A549 (cell line): ENCODE measurements at regions not wholly inside any gene's neighbourhood (a gene's known extent, or its start where the extent isn't known, plus 50 kb on each side); places are given as distances from the start of the nearest gene placed in this dataset.

ENCODE experiments used
- ATAC-seq, 2 experiments: fragments of 200-7000 bp in 1 of 2; fragments of >200 bp in 1 of 2; cut with Nextera tagmentation in 1 of 2; cut with Tn5 transposase in 1 of 2; 3 replicates each; pipeline versions ENCODE4 v1.8.0 to v1.9.1; 2018 to 2020; ENCODE audit warnings: mild to moderate bottlenecking in 1 of 2, moderate library complexity in 1 of 2
- CTCF ChIA-PET: fragments of 300-600 bp; sonication (Branson Sonifier 250); formaldehyde crosslinking; extraction: SDS; loops from one replicate; lab custom pipeline; 2021; ENCODE audit warnings: antibody characterized with exemption, inconsistent platforms; lab: Yijun Ruan, JAX
- POLR2A ChIA-PET: fragments of 350-600 bp; formaldehyde crosslinking; extraction: SDS; loops from one replicate; lab custom pipeline; 2021; ENCODE audit warnings: antibody characterized with exemption, inconsistent platforms; lab: Yijun Ruan, JAX
- DNase-seq, 2 experiments: peaks; one replicate each; pipeline versions ENCODE4 v3.0.0 to v3.0.0-alpha.2; 2011 to 2016; ENCODE audit warnings: low read depth in 1 of 2, low spot score in 1 of 2
- FAIRE-seq: peaks from 2 replicates; lab custom pipeline; 2011; peaks lifted over from hg19 to GRCh38; lab: Jason Lieb, UNC
- H3K27ac ChIP-seq, 2 experiments: fragments of >200 bp; sonication (Bioruptor Twin); formaldehyde crosslinking; 3 replicates each; pipeline ENCODE4 v1.5.1; 2016 to 2017
- H3K4me1 ChIP-seq: fragments of >200 bp; sonication (Bioruptor Twin); formaldehyde crosslinking; 3 replicates; pipeline ENCODE4 v1.6.1; 2016
- H3K4me2 ChIP-seq: fragments of >200 bp; sonication (Bioruptor Twin); formaldehyde crosslinking; 3 replicates; pipeline ENCODE4 v1.6.1; 2016
- H3K4me3 ChIP-seq: fragments of >200 bp; sonication (Bioruptor Twin); formaldehyde crosslinking; 3 replicates; pipeline ENCODE4 v1.5.1; 2016
- H3K9me3 ChIP-seq: fragments of >200 bp; sonication (Bioruptor Twin); formaldehyde crosslinking; 3 replicates; pipeline ENCODE4 v1.6.1; 2016
- CBX2 ChIP-seq: fragments of 200-600 bp; sonication (generic); IDR thresholded peaks from 2 replicates; pipeline ENCODE4 v1.6.1; 2016; ENCODE audit warnings: low read depth, mild to moderate bottlenecking, borderline replicate concordance
- ESRRA ChIP-seq: fragments of 150-350 bp; IDR thresholded peaks from 2 replicates; pipeline ENCODE4 v1.6.1; 2014; ENCODE audit warnings: mild to moderate bottlenecking, low read length, borderline replicate concordance
- FOXS1 ChIP-seq: fragments of 250-450 bp; sonication (Bioruptor Pico); IDR thresholded peaks from 2 replicates; pipeline ENCODE4 v1.5.0; 2020; ENCODE audit warnings: mild to moderate bottlenecking, moderate library complexity
- HDAC2 ChIP-seq: fragments of 200-600 bp; sonication (generic); IDR thresholded peaks from 2 replicates; pipeline ENCODE4 v1.6.1; 2016
- HOXB13 ChIP-seq: fragments of 250-450 bp; sonication (Bioruptor Pico); IDR thresholded peaks from 2 replicates; pipeline ENCODE4 v1.5.0; 2020; ENCODE audit warnings: low read depth, mild to moderate bottlenecking, moderate library complexity
- MAFK ChIP-seq: fragments of 450-650 bp; IDR thresholded peaks from 2 replicates; pipeline ENCODE4 v1.6.1; 2014; ENCODE audit not compliant: partially characterized antibody
- MYC ChIP-seq: IDR thresholded peaks from 2 replicates; pipeline ENCODE4 v1.6.1; 2012; ENCODE audit warnings: mild to moderate bottlenecking, inconsistent platforms, low read length, improper control_type of control experiment, borderline replicate concordance
- NPAS2 ChIP-seq: fragments of 250-450 bp; sonication (Bioruptor Pico); IDR thresholded peaks from 2 replicates; pipeline ENCODE4 v1.8.0; 2022; ENCODE audit warnings: mild to moderate bottlenecking, moderate library complexity, borderline replicate concordance
- RFX5 ChIP-seq: fragments of 450-650 bp; IDR thresholded peaks from 2 replicates; pipeline ENCODE4 v1.7.1; 2014; ENCODE audit warnings: antibody characterized with exemption, mild to moderate bottlenecking, moderate library complexity
- RNF2 ChIP-seq: fragments of 200-600 bp; sonication (generic); IDR thresholded peaks from 2 replicates; pipeline ENCODE4 v1.6.1; 2016; ENCODE audit warnings: low read depth, mild to moderate bottlenecking, antibody characterized with exemption, moderate library complexity, borderline replicate concordance
- WGBS: methylation state at CpG from one replicate; pipeline ENCODE4 v1.1.6; 2017; ENCODE audit errors: missing lambda C conversion rate; 5-methylcytosine and 5-hydroxymethylcytosine counted together
- TF ChIP-seq, protein P1 (sequence below): fragments of >200 bp; sonication (Bioruptor Twin); formaldehyde crosslinking; IDR thresholded peaks from 2 replicates; pipeline ENCODE4 v1.6.1; 2016
- TF ChIP-seq, protein P2 (sequence below): fragments of 250-450 bp; sonication (Bioruptor Pico); IDR thresholded peaks from 2 replicates; pipeline ENCODE4 v1.5.0; 2020; ENCODE audit warnings: low read depth, mild to moderate bottlenecking, moderate library complexity
- TF ChIP-seq, protein P3 (sequence below): fragments of >200 bp; sonication (Bioruptor Twin); formaldehyde crosslinking; IDR thresholded peaks from 3 replicates; pipeline ENCODE4 v1.6.1; 2016

DNA sequence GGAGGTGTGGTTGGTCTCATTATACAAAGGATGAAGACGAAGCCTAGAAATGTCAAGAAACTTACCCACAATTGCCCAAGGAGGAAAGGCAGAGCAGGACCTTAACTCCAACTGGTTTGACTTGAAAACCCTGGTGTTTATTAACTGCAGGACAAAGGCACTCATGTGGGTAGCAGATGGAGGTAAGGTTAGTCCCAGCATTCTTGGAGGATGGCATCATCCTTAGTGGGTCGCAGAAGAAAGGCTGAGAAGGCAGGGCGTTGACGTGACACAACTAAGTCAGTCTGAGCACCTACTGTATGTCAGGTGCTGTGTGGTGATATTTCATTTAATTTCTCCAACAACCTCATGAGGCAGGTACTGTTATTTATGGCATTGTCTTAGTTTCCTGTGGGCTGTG lies 101.3 kb downstream of the HAPSTR1 start:
- 2% methylated on average over 4 of the region's 4 CpGs for WGBS
- DNase-seq (no peak), ATAC-seq (no peak)

DNA sequence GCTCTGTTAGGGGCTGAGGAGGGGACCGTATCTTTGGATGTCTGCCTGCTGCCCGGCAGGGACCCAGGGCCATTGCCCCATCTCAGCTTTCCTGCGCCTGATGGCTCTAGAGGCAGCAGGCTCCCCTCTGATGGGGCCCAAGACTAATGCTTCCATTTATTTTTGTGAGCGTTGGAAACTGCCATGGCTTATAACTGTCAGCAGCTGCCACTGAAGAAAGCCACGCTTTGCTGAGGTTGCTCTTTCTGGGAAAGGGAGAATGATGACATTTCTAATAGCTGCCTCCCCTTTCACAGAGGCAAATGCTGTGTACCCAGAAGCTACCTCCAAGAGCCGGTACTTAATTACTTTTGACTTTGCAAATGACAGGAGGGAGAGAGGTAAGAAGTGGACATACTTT lies 103.8 kb downstream of the HAPSTR1 start:
- CTCF ChIA-PET = no interaction called here
- FAIRE-seq = no peak

More for the DNA sequence above, 101.3 kb downstream of the HAPSTR1 start:
- no peaks in the 10 kb centered on the region for H3K4me1 ChIP-seq
- no peaks in the 10 kb centered on the region for H3K9me3 ChIP-seq
- no peak overlapping the region for H3K4me3 ChIP-seq
- CTCF ChIA-PET = no interaction called here
- TF ChIP-seq FOXS1 (CRISPR knock-in tag) (no peak), HOXB13 (no peak), CBX2 (no peak), MYC (no peak)
- TF ChIP-seq, protein P1, sequence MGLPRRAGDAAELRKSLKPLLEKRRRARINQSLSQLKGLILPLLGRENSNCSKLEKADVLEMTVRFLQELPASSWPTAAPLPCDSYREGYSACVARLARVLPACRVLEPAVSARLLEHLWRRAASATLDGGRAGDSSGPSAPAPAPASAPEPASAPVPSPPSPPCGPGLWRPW = no peak
- POLR2A ChIA-PET = no interaction called here
- no peak overlapping the region for H3K4me2 ChIP-seq
- no peak for FAIRE-seq
- no peak overlapping the region for H3K27ac ChIP-seq

DNA sequence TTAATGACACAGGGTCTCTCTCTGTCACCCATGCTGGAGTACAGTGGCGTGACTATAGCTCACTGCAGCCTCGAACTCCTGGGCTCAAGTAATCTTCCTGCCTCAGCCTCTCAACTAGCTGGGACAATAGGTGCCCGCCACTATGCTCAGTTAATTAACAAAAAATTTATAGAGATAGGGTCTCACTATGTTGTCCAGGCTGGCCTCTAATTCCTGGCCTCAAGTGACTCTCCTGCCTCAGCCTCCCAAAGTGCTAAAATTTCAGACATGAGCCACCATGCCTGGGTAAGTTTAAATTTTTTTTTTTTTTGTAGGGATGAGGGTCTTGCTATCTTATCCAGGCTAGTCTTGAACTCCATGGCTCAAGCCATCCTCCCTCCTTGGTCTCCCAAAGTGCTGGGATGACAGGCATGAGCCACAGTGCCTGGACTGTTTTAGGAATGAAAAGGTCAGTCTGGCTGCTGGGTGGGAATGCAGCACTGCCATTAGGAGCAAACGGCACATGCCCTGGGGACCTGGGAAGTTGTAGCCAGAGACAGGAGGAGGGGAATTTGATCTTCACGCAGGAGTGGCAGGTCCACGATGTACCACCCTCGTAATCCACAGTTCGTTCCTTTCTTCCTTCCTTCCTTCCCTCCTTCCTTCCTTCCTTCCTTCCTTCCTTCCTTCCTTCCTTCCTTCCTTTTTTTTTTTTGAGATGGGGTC lies 106.7 kb downstream of the HAPSTR1 start:
- H3K4me3 ChIP-seq = no peak overlapping the region
- 31% methylated on average over 8 of the region's 8 CpGs for WGBS
- FAIRE-seq (no peak), ATAC-seq (no peak), DNase-seq (no peak)
- H3K4me2 ChIP-seq = no peak overlapping the region
- POLR2A ChIA-PET = no interaction called here
- CTCF ChIA-PET = interaction anchor here (0.6 kb wide), 2 partner anchors 248 to 1203 kb away, joined by 3 read pairs; no protein-coding TSS in a partner anchor
- no peaks in the 10 kb centered on the region; the same call in 2 of the 3 replicates for H3K9me3 ChIP-seq
- TF ChIP-seq MAFK (no peak), ESRRA (no peak), HDAC2 (no peak), NPAS2 (CRISPR knock-in tag) (no peak), RNF2 (no peak)
- no peak overlapping the region for H3K27ac ChIP-seq
- H3K4me1 ChIP-seq = no peaks in the 10 kb centered on the region

More for the DNA sequence above, 103.8 kb downstream of the HAPSTR1 start:
- DNase-seq (no peak), ATAC-seq (no peak)
- H3K4me1 ChIP-seq = no peaks in the 10 kb centered on the region
- H3K9me3 ChIP-seq = no peaks in the 10 kb centered on the region; the same call in 2 of the 3 replicates
- TF ChIP-seq RFX5 (no peak), MAFK (peak; percentile 44)
- no peak overlapping the region for H3K27ac ChIP-seq
- POLR2A ChIA-PET = no interaction called here
- H3K4me3 ChIP-seq = no peak overlapping the region
- 24% methylated on average over 6 of the region's 6 CpGs for WGBS
- H3K4me2 ChIP-seq = no peak overlapping the region

DNA sequence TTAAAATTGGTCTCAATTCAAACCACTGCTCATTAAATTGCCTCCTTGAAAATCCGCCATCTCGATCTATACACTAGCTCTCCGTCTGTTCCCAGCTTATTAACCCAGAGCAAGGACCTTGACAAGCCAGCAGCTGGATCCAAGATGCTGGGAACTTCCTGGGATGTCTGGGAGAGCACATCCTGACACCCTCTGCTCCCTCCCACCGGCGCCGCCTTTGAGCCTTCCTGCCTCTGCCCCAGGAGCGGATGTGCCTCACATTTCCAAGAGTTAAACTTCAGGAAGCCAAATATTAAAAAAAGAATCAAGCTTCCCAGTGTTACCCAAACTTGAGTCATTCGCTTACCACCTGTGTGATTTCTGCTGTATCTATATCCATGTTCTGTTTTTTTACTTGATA lies 107.9 kb downstream of the HAPSTR1 start:
- POLR2A ChIA-PET = no interaction called here
- TF ChIP-seq, protein P2, sequence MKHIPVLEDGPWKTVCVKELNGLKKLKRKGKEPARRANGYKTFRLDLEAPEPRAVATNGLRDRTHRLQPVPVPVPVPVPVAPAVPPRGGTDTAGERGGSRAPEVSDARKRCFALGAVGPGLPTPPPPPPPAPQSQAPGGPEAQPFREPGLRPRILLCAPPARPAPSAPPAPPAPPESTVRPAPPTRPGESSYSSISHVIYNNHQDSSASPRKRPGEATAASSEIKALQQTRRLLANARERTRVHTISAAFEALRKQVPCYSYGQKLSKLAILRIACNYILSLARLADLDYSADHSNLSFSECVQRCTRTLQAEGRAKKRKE = no peak
- TF ChIP-seq, protein P3, sequence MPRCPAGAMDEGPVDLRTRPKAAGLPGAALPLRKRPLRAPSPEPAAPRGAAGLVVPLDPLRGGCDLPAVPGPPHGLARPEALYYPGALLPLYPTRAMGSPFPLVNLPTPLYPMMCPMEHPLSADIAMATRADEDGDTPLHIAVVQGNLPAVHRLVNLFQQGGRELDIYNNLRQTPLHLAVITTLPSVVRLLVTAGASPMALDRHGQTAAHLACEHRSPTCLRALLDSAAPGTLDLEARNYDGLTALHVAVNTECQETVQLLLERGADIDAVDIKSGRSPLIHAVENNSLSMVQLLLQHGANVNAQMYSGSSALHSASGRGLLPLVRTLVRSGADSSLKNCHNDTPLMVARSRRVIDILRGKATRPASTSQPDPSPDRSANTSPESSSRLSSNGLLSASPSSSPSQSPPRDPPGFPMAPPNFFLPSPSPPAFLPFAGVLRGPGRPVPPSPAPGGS = no peak
- TF ChIP-seq, all 56 proteins: peak for 0
- 19% methylated on average over 8 of the region's 8 CpGs for WGBS

More for the DNA sequence above, 107.9 kb downstream of the HAPSTR1 start:
- Histone ChIP-seq H3K4me2 (no peak overlapping the region), H3K4me1 (no peaks in the 10 kb centered on the region), H3K27ac (no peak overlapping the region), H3K9me3 (no peaks in the 10 kb centered on the region; the same call in 2 of the 3 replicates), H3K4me3 (no peak overlapping the region)
- DNase-seq (no peak), FAIRE-seq (no peak), ATAC-seq (no peak)
- CTCF ChIA-PET = no interaction called here
